ENCODE measurements at regions not wholly inside any gene's neighbourhood (a gene's known extent, or its start where the extent isn't known, plus 50 kb on each side); places are given as distances from the start of the nearest gene placed in this dataset.

- no peaks in the 10 kb centered on the region for H3K36me3 ChIP-seq (ENCODE audit: control insufficient read depth, insufficient read depth, low read length)
- POLR2A ChIA-PET = no interaction called here
- no peak overlapping the region for H3K27ac ChIP-seq (ENCODE audit: low read length)
- no peaks in the 10 kb centered on the region for H3K9me3 ChIP-seq (ENCODE audit: control insufficient read depth, insufficient read depth, low read depth, low read length)
- H3K4me1 ChIP-seq (ENCODE audit: control insufficient read depth, insufficient read depth, low read length) = no peaks in the 10 kb centered on the region
- intact Hi-C loops (cut with micrococcal nuclease; ENCODE audit: unreplicated experiment) = no loop called here
- CTCF ChIA-PET = no interaction called here
- BruUV-seq (replicated peaks) = no TSS peak
- no peaks in the 10 kb centered on the region for H3K27me3 ChIP-seq (ENCODE audit: control insufficient read depth, insufficient read depth, low read length)
- DNase-seq (ENCODE audit: low read depth, low spot score) (no peak), ATAC-seq (no peak)
- H3K4me3 ChIP-seq (ENCODE audit: low read depth in 2 of 2, low read length in 2 of 2) = no peak overlapping the region
- in situ Hi-C loops (cut with HindIII; ENCODE audit: low pct_unique_long_range_greater_than_20kb, low sequenced_read_pairs) = no loop called here
- TF ChIP-seq SIN3A (IDR thresholded peaks at IDR 0.05; ENCODE audit: borderline replicate concordance, insufficient read depth, low read depth, low read length) (no peak), POLR2AphosphoS5 (IDR thresholded peaks at IDR 0.05; ENCODE audit: low read depth, low read length) (no peak), TCF7L2 (IDR thresholded peaks at IDR 0.05; ENCODE audit: low read depth, low read length) (no peak), CTCF (IDR thresholded peaks at IDR 0.05) (no peak)
- TF ChIP-seq, protein P1, sequence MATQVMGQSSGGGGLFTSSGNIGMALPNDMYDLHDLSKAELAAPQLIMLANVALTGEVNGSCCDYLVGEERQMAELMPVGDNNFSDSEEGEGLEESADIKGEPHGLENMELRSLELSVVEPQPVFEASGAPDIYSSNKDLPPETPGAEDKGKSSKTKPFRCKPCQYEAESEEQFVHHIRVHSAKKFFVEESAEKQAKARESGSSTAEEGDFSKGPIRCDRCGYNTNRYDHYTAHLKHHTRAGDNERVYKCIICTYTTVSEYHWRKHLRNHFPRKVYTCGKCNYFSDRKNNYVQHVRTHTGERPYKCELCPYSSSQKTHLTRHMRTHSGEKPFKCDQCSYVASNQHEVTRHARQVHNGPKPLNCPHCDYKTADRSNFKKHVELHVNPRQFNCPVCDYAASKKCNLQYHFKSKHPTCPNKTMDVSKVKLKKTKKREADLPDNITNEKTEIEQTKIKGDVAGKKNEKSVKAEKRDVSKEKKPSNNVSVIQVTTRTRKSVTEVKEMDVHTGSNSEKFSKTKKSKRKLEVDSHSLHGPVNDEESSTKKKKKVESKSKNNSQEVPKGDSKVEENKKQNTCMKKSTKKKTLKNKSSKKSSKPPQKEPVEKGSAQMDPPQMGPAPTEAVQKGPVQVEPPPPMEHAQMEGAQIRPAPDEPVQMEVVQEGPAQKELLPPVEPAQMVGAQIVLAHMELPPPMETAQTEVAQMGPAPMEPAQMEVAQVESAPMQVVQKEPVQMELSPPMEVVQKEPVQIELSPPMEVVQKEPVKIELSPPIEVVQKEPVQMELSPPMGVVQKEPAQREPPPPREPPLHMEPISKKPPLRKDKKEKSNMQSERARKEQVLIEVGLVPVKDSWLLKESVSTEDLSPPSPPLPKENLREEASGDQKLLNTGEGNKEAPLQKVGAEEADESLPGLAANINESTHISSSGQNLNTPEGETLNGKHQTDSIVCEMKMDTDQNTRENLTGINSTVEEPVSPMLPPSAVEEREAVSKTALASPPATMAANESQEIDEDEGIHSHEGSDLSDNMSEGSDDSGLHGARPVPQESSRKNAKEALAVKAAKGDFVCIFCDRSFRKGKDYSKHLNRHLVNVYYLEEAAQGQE (IDR thresholded peaks at IDR 0.05; ENCODE audit: insufficient read depth in 1 of 2, low read depth in 2 of 2, low read length in 1 of 2) = no peak
Observed at GRCh38 chr2:67142071-67142470, 255.1 kb upstream of the ETAA1 start.

DNA sequence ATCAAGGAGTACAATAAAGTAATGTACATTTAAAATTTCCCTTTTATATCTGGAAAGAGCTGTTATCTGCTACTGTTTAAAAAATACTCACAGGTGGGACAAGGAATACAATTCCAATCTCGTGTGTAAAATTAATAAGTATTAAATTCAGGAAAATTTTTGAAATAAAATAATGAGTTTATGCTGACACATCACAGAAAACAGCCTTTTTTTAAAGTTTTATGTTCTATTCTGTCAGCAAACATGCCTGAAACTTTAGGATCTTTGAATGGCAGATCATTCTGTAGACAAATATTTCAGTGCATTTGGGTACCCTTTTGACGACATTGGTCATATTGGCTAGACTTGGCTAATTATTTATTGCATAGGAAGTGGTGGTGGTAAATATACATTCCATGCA lies 254.4 kb upstream of the ETAA1 start:
- POLR2A ChIA-PET = no interaction called here
- Histone ChIP-seq H3K9me3 (ENCODE audit: control insufficient read depth, insufficient read depth, low read depth, low read length) (no peaks in the 10 kb centered on the region), H3K27ac (ENCODE audit: low read length) (no peak overlapping the region), H3K36me3 (ENCODE audit: control insufficient read depth, insufficient read depth, low read length) (no peaks in the 10 kb centered on the region), H3K4me1 (ENCODE audit: control insufficient read depth, insufficient read depth, low read length) (no peaks in the 10 kb centered on the region), H3K27me3 (ENCODE audit: control insufficient read depth, insufficient read depth, low read length) (no peaks in the 10 kb centered on the region), H3K4me3 (ENCODE audit: low read depth in 2 of 2, low read length in 2 of 2) (no peak overlapping the region)
- DNase-seq (ENCODE audit: low read depth, low spot score) (no peak), ATAC-seq (no peak)
- intact Hi-C loops (cut with micrococcal nuclease; ENCODE audit: unreplicated experiment) = no loop called here
- CTCF ChIA-PET = no interaction called here
- in situ Hi-C loops (cut with HindIII; ENCODE audit: low pct_unique_long_range_greater_than_20kb, low sequenced_read_pairs) = no loop called here
- no peak for TF ChIP-seq CTCF (IDR thresholded peaks at IDR 0.05)
- TF ChIP-seq TCF7L2 (IDR thresholded peaks at IDR 0.05; ENCODE audit: low read depth, low read length) = no peak
- TF ChIP-seq SIN3A (IDR thresholded peaks at IDR 0.05; ENCODE audit: borderline replicate concordance, insufficient read depth, low read depth, low read length) = no peak
- no TSS peak for BruUV-seq (replicated peaks)

GRCh38 chr2:67145851-67146250 lies 251.3 kb upstream of the ETAA1 start:
- H3K4me3 ChIP-seq (ENCODE audit: low read depth in 2 of 2, low read length in 2 of 2) = no peak overlapping the region
- ChIA-PET CTCF (no interaction called here), POLR2A (no interaction called here)
- H3K36me3 ChIP-seq (ENCODE audit: control insufficient read depth, insufficient read depth, low read length) = no peaks in the 10 kb centered on the region
- no TSS peak for BruUV-seq (replicated peaks)
- no peaks in the 10 kb centered on the region for H3K9me3 ChIP-seq (ENCODE audit: control insufficient read depth, insufficient read depth, low read depth, low read length)
- in situ Hi-C loops (cut with HindIII; ENCODE audit: low pct_unique_long_range_greater_than_20kb, low sequenced_read_pairs) = no loop called here
- no peaks in the 10 kb centered on the region for H3K4me1 ChIP-seq (ENCODE audit: control insufficient read depth, insufficient read depth, low read length)
- TF ChIP-seq SIN3A (IDR thresholded peaks at IDR 0.05; ENCODE audit: borderline replicate concordance, insufficient read depth, low read depth, low read length) = no peak
- no peak for TF ChIP-seq TCF7L2 (IDR thresholded peaks at IDR 0.05; ENCODE audit: low read depth, low read length)
- no peak for TF ChIP-seq POLR2AphosphoS5 (IDR thresholded peaks at IDR 0.05; ENCODE audit: low read depth, low read length)
- no peak for TF ChIP-seq CTCF (IDR thresholded peaks at IDR 0.05)
- H3K27ac ChIP-seq (ENCODE audit: low read length) = no peak overlapping the region
- ATAC-seq = no peak
- DNase-seq (ENCODE audit: low read depth, low spot score) = no peak
- no peaks in the 10 kb centered on the region for H3K27me3 ChIP-seq (ENCODE audit: control insufficient read depth, insufficient read depth, low read length)
- intact Hi-C loops (cut with micrococcal nuclease; ENCODE audit: unreplicated experiment) = no loop called here
